K562 (cell line): ENCODE measurements at regions not wholly inside any gene's neighbourhood (a gene's known extent, or its start where the extent isn't known, plus 50 kb on each side); places are given as distances from the start of the nearest gene placed in this dataset.
A peak's percentile ranks its signal among the peaks of the same experiment; 100 is the strongest.

ENCODE experiments used
- BHLHE40 ChIP-seq: IDR thresholded peaks from 2 replicates; pipeline ENCODE4 v1.6.1; 2011; ENCODE audit warnings: low read length, improper control_type of control experiment
- JUN ChIP-seq, 2 experiments: sonication (generic) in 1 of 2; formaldehyde crosslinking in 1 of 2; IDR thresholded peaks; 2 replicates each; pipeline versions ENCODE4 v1.6.1 to v1.8.0; 2012 to 2022; ENCODE audit warnings: borderline replicate concordance in 2 of 2, mild to moderate bottlenecking in 2 of 2, improper control_type of control experiment in 1 of 2, low read depth in 1 of 2, low read length in 1 of 2, missing genetic modification reagents in 1 of 2
- MAFG ChIP-seq: fragments of 450-650 bp; conservative IDR thresholded peaks from 2 replicates; pipeline ENCODE4 v1.6.1; 2016; ENCODE audit warnings: missing genetic modification characterization, missing compliant biosample characterization
- MBD1 ChIP-seq: fragments of 250-450 bp; sonication (Bioruptor Pico); IDR thresholded peaks from 2 replicates; pipeline ENCODE4 v1.8.0; 2022; ENCODE audit warnings: inconsistent platforms
- MEIS2 ChIP-seq: fragments of 450-650 bp; IDR thresholded peaks from 2 replicates; pipeline ENCODE4 v1.6.1; 2014; ENCODE audit warnings: mild to moderate bottlenecking; ENCODE audit not compliant: partially characterized antibody
- OTX1 ChIP-seq: fragments of 450-650 bp; formaldehyde crosslinking; IDR thresholded peaks from 2 replicates; pipeline ENCODE4 v1.4.0; 2022; ENCODE audit warnings: mild to moderate bottlenecking
- RFX5 ChIP-seq: IDR thresholded peaks from 2 replicates; pipeline ENCODE4 v1.6.1; 2011; ENCODE audit warnings: low read depth, mild to moderate bottlenecking, improper control_type of control experiment, low read length
- RHOXF2B ChIP-seq: fragments of 250-450 bp; sonication (Bioruptor Pico); conservative IDR thresholded peaks from 2 replicates; pipeline ENCODE4 v1.5.1; 2021
- TSHZ1 ChIP-seq: fragments of 250-450 bp; sonication (Bioruptor Pico); IDR thresholded peaks from 2 replicates; pipeline ENCODE4 v1.4.0; 2020; ENCODE audit warnings: mild to moderate bottlenecking, moderate library complexity
- ZBTB11 ChIP-seq, 3 experiments: fragments of 200-800 bp in 1 of 3; fragments of 250-450 bp in 1 of 3; fragments of 450-650 bp in 1 of 3; sonication (Bioruptor Pico) in 1 of 3; sonication (Bioruptor generic) in 1 of 3; formaldehyde crosslinking in 1 of 3; IDR thresholded peaks; 2 replicates each; pipeline versions ENCODE4 v1.6.1 to v1.8.0; 2016 to 2022; ENCODE audit warnings: mild to moderate bottlenecking in 2 of 3, missing genetic modification characterization in 2 of 3, missing compliant biosample characterization in 1 of 3, moderate library complexity in 1 of 3
- ZNF197 ChIP-seq: fragments of 200-800 bp; sonication (Bioruptor generic); IDR thresholded peaks from 2 replicates; pipeline ENCODE4 v1.6.1; 2016; ENCODE audit warnings: low read depth, missing genetic modification characterization, missing compliant biosample characterization
- ZNF324 ChIP-seq: fragments of 250-450 bp; sonication (Bioruptor Pico); IDR thresholded peaks from 2 replicates; pipeline ENCODE4 v1.4.0; 2020; ENCODE audit warnings: mild to moderate bottlenecking
- ZNF408 ChIP-seq: fragments of 250-450 bp; sonication (Bioruptor Pico); IDR thresholded peaks from 2 replicates; pipeline ENCODE4 v1.4.0; 2020; ENCODE audit warnings: low read depth, mild to moderate bottlenecking, moderate library complexity
- ZNF668 ChIP-seq: fragments of 250-450 bp; sonication (Bioruptor Pico); IDR thresholded peaks from 2 replicates; pipeline ENCODE4 v1.8.0; 2022; ENCODE audit warnings: mild to moderate bottlenecking, inconsistent platforms

GRCh38 chr16:85535352-85536072, 77.6 kb upstream of the GSE1 start (continued):
- peak in 2 of 3 experiments; percentile 26 to 85; a peak in 2 of 6 replicates for TF ChIP-seq ZBTB11 (CRISPR knock-in tag; IDR thresholded peaks at IDR 0.05)
- TF ChIP-seq RHOXF2B (CRISPR knock-in tag): no peak
- TF ChIP-seq ZNF408 (CRISPR knock-in tag): no peak
- TF ChIP-seq OTX1 (CRISPR knock-in tag): 0 out of 2 replicates have a peak, but pooled peaks have one; percentile 9
- no peak for TF ChIP-seq RFX5
- TF ChIP-seq MAFG (tag): peak; percentile 75
- TF ChIP-seq BHLHE40: peak; percentile 91
- TF ChIP-seq ZNF324 (CRISPR knock-in tag): peak; percentile 56; the same call in 1 of the 2 replicates
- TF ChIP-seq JUN (IDR thresholded peaks at IDR 0.05; ENCODE audit: borderline replicate concordance, low read depth, low read length): peak; percentile 52; the same call in 1 of the 2 replicates
- no peak; the same call in 1 of the 2 replicates for TF ChIP-seq JUN (CRISPR knock-in tag; IDR thresholded peaks at IDR 0.05; ENCODE audit: borderline replicate concordance)
- 0 out of 2 replicates have a peak, but pooled peaks have one; percentile 75 for TF ChIP-seq TSHZ1 (CRISPR knock-in tag)
- TF ChIP-seq MBD1: no peak
- peak; percentile 93 for TF ChIP-seq ZNF197 (CRISPR knock-in tag)
- no peak; the same call in 1 of the 2 replicates for TF ChIP-seq ZNF668 (CRISPR knock-in tag)
- peak; percentile 91 for TF ChIP-seq MEIS2
